ENCODE measurements at regions not wholly inside any gene's neighbourhood (a gene's known extent, or its start where the extent isn't known, plus 50 kb on each side); places are given as distances from the start of the nearest gene placed in this dataset.
"Not testable (repeated sequence)": the region's sequence is repeated elsewhere in the genome, so short reads cannot be mapped to it uniquely, and the experiment has no call there.

- DNase-seq (ENCODE audit: low spot score) = no peak
- in situ Hi-C loops (cut with MboI; ENCODE audit: low pct_unique_long_range_greater_than_20kb, low sequenced_read_pairs, unreplicated experiment) = no loop called here
- no peak for TF ChIP-seq CTCF (IDR thresholded peaks at IDR 0.05; ENCODE audit: extremely low read depth, insufficient read depth, missing control alignments)
Measured at GRCh38 chr1:238334170-238334569, 443.4 kb upstream of the ZP4 start.

GRCh38 chr1:238331557-238331956 is 440.8 kb upstream of the ZP4 start:
- TF ChIP-seq CTCF (IDR thresholded peaks at IDR 0.05; ENCODE audit: extremely low read depth, insufficient read depth, missing control alignments) = no peak
- in situ Hi-C loops (cut with MboI; ENCODE audit: low pct_unique_long_range_greater_than_20kb, low sequenced_read_pairs, unreplicated experiment) = no loop called here
- no peak for DNase-seq (ENCODE audit: low spot score)

GRCh38 chr1:238329671-238330070 is 438.9 kb upstream of the ZP4 start:
- no peak for TF ChIP-seq CTCF (IDR thresholded peaks at IDR 0.05; ENCODE audit: extremely low read depth, insufficient read depth, missing control alignments)
- no peak for DNase-seq (ENCODE audit: low spot score)
- in situ Hi-C loops (cut with MboI; ENCODE audit: low pct_unique_long_range_greater_than_20kb, low sequenced_read_pairs, unreplicated experiment) = no loop called here

GRCh38 chr1:238327033-238327432 is 436.3 kb upstream of the ZP4 start:
- in situ Hi-C loops (cut with MboI; ENCODE audit: low pct_unique_long_range_greater_than_20kb, low sequenced_read_pairs, unreplicated experiment); DNase-seq (ENCODE audit: low spot score): not testable (repeated sequence)

GRCh38 chr1:238326479-238326878 is 435.8 kb upstream of the ZP4 start:
- not testable (repeated sequence) for DNase-seq (ENCODE audit: low spot score)

GRCh38 chr1:238324211-238324864 is 433.6 kb upstream of the ZP4 start:
- in situ Hi-C loops (cut with MboI; ENCODE audit: low pct_unique_long_range_greater_than_20kb, low sequenced_read_pairs, unreplicated experiment) = no loop called here
- TF ChIP-seq CTCF (IDR thresholded peaks at IDR 0.05; ENCODE audit: extremely low read depth, insufficient read depth, missing control alignments) = no peak

More at GRCh38 chr1:238326479-238326878, 435.8 kb upstream of the ZP4 start:
- in situ Hi-C loops (cut with MboI; ENCODE audit: low pct_unique_long_range_greater_than_20kb, low sequenced_read_pairs, unreplicated experiment) = not testable (repeated sequence)

GRCh38 chr1:238323490-238323889 is 432.8 kb upstream of the ZP4 start:
- no peak for DNase-seq (ENCODE audit: low spot score)
- no peak for TF ChIP-seq CTCF (IDR thresholded peaks at IDR 0.05; ENCODE audit: extremely low read depth, insufficient read depth, missing control alignments)
- in situ Hi-C loops (cut with MboI; ENCODE audit: low pct_unique_long_range_greater_than_20kb, low sequenced_read_pairs, unreplicated experiment) = no loop called here

More at GRCh38 chr1:238324211-238324864, 433.6 kb upstream of the ZP4 start:
- DNase-seq (ENCODE audit: low spot score) = no peak

GRCh38 chr1:238319957-238320356 is 429.2 kb upstream of the ZP4 start:
- no peak for DNase-seq (ENCODE audit: low spot score)
- TF ChIP-seq CTCF (IDR thresholded peaks at IDR 0.05; ENCODE audit: extremely low read depth, insufficient read depth, missing control alignments) = no peak
- in situ Hi-C loops (cut with MboI; ENCODE audit: low pct_unique_long_range_greater_than_20kb, low sequenced_read_pairs, unreplicated experiment) = no loop called here
